RCC 7860 (cell line): ENCODE measurements at regions not wholly inside any gene's neighbourhood (a gene's known extent, or its start where the extent isn't known, plus 50 kb on each side); places are given as distances from the start of the nearest gene placed in this dataset.

ENCODE experiments used
- DNase-seq: peaks from one replicate; pipeline ENCODE4 v3.0.0-alpha.2; 2015; ENCODE audit warnings: low spot score
- FAIRE-seq: peaks from 2 replicates; lab custom pipeline; 2012; peaks lifted over from hg19 to GRCh38; lab: Jason Lieb, UNC

- FAIRE-seq (no peak), DNase-seq (no peak)
These were observed 98.0 kb upstream of the SLC14A2 start for GRCh38 chr18:45517181-45517741.

GRCh38 chr18:45518311-45519155 lies 96.7 kb upstream of the SLC14A2 start:
- no peak for FAIRE-seq
- DNase-seq: no peak

GRCh38 chr18:45519411-45520280 lies 95.6 kb upstream of the SLC14A2 start:
- DNase-seq: no peak
- FAIRE-seq: no peak

- DNase-seq (no peak), FAIRE-seq (no peak)
These were observed 94.1 kb upstream of the SLC14A2 start for GRCh38 chr18:45521136-45521535.

- DNase-seq (no peak), FAIRE-seq (no peak)
These were observed 93.5 kb upstream of the SLC14A2 start for GRCh38 chr18:45521777-45522176.

- no peak for FAIRE-seq
- DNase-seq: no peak
These were observed 92.9 kb upstream of the SLC14A2 start for GRCh38 chr18:45522371-45522770.

GRCh38 chr18:45525301-45525700 lies 90.0 kb upstream of the SLC14A2 start:
- FAIRE-seq (no peak), DNase-seq (no peak)

GRCh38 chr18:45526114-45526841 lies 89.0 kb upstream of the SLC14A2 start:
- DNase-seq (no peak), FAIRE-seq (no peak)

- no peak for FAIRE-seq
These were observed 87.4 kb upstream of the SLC14A2 start for GRCh38 chr18:45527891-45528290.

GRCh38 chr18:45528712-45529336 lies 86.5 kb upstream of the SLC14A2 start:
- FAIRE-seq: no peak
- no peak for DNase-seq

More at GRCh38 chr18:45527891-45528290, 87.4 kb upstream of the SLC14A2 start:
- DNase-seq: no peak

GRCh38 chr18:45538444-45538843 lies 76.8 kb upstream of the SLC14A2 start:
- no peak for FAIRE-seq
- no peak for DNase-seq

GRCh38 chr18:45539491-45539891 lies 75.8 kb upstream of the SLC14A2 start:
- DNase-seq: no peak

GRCh38 chr18:45540125-45540524 lies 75.2 kb upstream of the SLC14A2 start:
- no peak for DNase-seq

More at GRCh38 chr18:45539491-45539891, 75.8 kb upstream of the SLC14A2 start:
- FAIRE-seq: no peak

GRCh38 chr18:45541421-45541820 lies 73.9 kb upstream of the SLC14A2 start:
- no peak for FAIRE-seq
- no peak for DNase-seq

More at GRCh38 chr18:45540125-45540524, 75.2 kb upstream of the SLC14A2 start:
- no peak for FAIRE-seq

GRCh38 chr18:45542043-45542442 lies 73.2 kb upstream of the SLC14A2 start:
- FAIRE-seq (no peak), DNase-seq (no peak)

- DNase-seq (no peak), FAIRE-seq (no peak)
These were observed 67.4 kb upstream of the SLC14A2 start for GRCh38 chr18:45547910-45548309.

- FAIRE-seq: no peak
- DNase-seq: no peak
These were observed 66.7 kb upstream of the SLC14A2 start for GRCh38 chr18:45548614-45549013.

- no peak for FAIRE-seq
- DNase-seq: no peak
These were observed 66.0 kb upstream of the SLC14A2 start for GRCh38 chr18:45549290-45549689.

- DNase-seq (no peak), FAIRE-seq (no peak)
These were observed 64.0 kb upstream of the SLC14A2 start for GRCh38 chr18:45551142-45551815.
